NCI-H345 treated with DMSO at 0.1 percent for 48 hours (cell line): ENCODE measurements at regions not wholly inside any gene's neighbourhood (a gene's known extent, or its start where the extent isn't known, plus 50 kb on each side); places are given as distances from the start of the nearest gene placed in this dataset.
A peak's percentile ranks its signal among the peaks of the same experiment; 100 is the strongest.
"Not testable (repeated sequence)": the region's sequence is repeated elsewhere in the genome, so short reads cannot be mapped to it uniquely, and the experiment has no call there.

ENCODE experiments used
- DNase-seq: peaks from one replicate; lab custom pipeline; 2025; ENCODE audit not compliant: unreplicated experiment; lab: John Stamatoyannopoulos, UW

DNA sequence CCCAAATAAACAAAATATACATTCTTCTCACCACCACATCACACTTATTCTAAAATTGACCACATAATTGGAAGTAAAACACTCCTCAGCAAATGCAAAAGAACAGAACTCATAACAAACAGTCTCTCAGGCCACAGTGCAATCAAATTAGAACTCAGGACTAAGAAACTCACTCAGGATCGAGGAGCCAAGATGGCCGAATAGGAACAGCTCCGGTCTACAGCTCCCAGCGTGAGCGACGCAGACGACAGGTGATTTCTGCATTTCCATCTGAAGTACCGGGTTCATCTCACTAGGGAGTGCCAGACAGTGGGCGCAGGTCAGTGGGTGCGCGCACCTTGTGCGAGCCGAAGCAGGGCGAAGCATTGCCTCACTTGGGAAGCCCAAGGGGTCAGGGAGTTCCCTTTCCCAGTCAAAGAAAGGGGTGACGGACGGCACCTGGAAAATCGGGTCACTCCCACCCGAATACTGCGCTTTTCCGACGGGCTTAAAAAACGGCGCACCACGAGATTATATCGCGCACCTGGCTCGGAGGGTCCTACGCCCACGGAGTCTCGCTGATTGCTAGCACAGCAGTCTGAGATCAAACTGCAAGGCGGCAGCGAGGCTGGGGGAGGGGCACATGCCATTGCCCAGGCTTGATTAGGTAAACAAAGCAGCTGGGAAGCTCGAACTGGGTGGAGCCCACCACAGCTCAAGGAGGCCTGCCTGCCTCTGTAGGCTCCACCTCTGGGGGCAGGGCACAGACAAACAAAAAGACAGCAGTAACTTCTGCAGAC is 183.2 kb downstream of the ETV1 start:
- DNase-seq, result not testable (repeated sequence)

GRCh38 chr7:13817230-13817629 is 172.2 kb downstream of the ETV1 start:
- not testable (repeated sequence) for DNase-seq

- DNase-seq, result no peak
These were observed 168.2 kb downstream of the ETV1 start for GRCh38 chr7:13821152-13821787.

DNA sequence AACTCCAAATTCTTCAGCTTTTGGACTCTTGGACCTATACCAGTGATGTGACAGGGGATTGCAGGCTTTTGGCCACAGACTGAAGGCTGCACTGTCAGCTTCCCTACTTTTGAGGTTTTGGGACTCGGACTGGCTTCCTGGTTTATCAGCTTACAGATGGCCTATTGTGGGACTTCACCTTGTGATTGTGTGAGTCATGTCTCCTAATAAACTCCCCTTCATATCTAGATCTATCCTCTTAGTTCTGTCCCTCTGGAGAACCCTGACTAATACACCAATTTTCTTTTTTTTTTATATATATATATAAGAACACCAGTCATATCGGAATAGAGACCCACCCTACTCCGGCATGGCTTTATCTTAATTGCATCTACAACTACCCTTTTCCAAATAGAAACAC is 166.8 kb downstream of the ETV1 start:
- no peak for DNase-seq

- DNase-seq, result no peak
These were observed 162.7 kb downstream of the ETV1 start for GRCh38 chr7:13826752-13827151.

GRCh38 chr7:13827716-13828115 is 161.8 kb downstream of the ETV1 start:
- no peak for DNase-seq

DNA sequence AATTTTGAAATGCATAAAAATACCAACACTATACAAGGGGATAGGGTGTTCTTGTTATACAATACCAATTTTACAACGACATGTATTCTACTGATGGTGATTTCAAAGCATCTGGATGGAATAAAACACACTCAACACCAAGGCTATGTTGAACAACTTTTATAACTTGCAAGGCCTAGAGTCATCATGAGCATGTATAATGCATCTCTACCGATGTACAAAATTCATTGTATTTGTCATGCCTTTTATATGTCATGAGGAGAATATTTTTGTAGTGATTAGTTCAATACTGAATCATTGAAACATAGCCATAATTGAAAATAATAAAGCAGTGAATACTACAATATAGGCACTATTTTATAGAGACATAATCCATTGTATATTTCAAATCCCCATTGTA is 160.2 kb downstream of the ETV1 start:
- no peak for DNase-seq

GRCh38 chr7:13829914-13830900 is 159.3 kb downstream of the ETV1 start:
- DNase-seq, result no peak

DNA sequence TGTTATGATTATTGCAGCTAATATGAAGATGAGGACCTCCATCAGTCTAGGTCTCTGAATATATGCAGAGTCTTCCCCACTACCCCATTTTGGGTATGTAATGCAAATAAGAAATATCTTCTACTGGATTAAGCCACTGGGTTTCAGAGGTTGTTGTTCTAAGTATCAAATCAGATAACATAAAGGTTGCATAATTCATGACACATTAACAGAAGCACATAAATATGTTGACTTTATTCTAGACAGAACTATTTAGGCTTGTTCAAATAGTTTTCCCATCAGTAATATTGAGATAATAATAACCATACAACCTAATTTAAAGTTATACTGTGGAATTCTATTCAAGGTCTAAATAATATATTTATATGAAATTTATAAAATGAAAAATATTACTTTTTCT is 157.1 kb downstream of the ETV1 start:
- no peak for DNase-seq

DNA sequence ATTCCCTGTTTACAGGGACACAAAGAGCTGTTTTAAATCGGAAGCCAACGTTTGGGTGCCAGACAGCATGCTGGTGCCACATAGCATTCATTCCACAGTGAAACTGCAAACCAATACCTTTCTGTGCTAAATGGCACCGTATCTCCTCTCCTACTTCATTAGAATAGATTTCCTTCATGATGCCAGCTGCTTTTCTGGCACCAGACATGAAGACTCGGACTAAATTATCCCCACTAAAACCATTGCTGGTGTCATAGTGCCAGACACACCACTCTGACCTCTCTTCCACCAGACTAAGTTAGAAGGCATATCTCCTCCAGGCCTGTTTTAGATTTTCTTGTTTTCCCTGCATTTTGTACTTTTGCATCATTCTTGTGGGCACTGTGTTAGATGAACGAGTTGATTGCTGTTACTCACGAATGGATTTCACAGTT is 155.1 kb downstream of the ETV1 start:
- DNase-seq, result no peak

- DNase-seq, result no peak
These were observed 154.0 kb downstream of the ETV1 start for GRCh38 chr7:13835442-13835841.

GRCh38 chr7:13839063-13839462 is 150.4 kb downstream of the ETV1 start:
- DNase-seq, result peak; percentile 24
